ENCODE measurements at regions not wholly inside any gene's neighbourhood (a gene's known extent, or its start where the extent isn't known, plus 50 kb on each side); places are given as distances from the start of the nearest gene placed in this dataset.

- TF ChIP-seq CTCF (IDR thresholded peaks at IDR 0.05) (no peak), POLR2A (IDR thresholded peaks at IDR 0.05) (no peak), POLR2AphosphoS5 (IDR thresholded peaks at IDR 0.05) (no peak)
These were observed 85.0 kb upstream of the CPEB2 start for GRCh38 chr4:14917298-14917633.
